GM23338 (cell line): ENCODE measurements at regions not wholly inside any gene's neighbourhood (a gene's known extent, or its start where the extent isn't known, plus 50 kb on each side); places are given as distances from the start of the nearest gene placed in this dataset.

Experiments used
- ATAC-seq: fragments of 200-7000 bp; cut with Tn5 transposase; 3 replicates; pipeline ENCODE4 v1.9.1; 2020
- DNase-seq: peaks from one replicate; pipeline ENCODE4 v3.0.0-alpha.2; 2015; ENCODE audit warnings: low spot score
- H2AFZ ChIP-seq: fragments of 200-600 bp; sonication (generic); 2 replicates; pipeline ENCODE4 v1.8.0; 2016; ENCODE audit warnings: antibody characterized with exemption, mild to moderate bottlenecking, moderate library complexity
- H3F3A ChIP-seq: fragments of 200-600 bp; sonication (generic); replicated peaks from 2 replicates; pipeline ENCODE4 v1.8.0; 2017; ENCODE audit warnings: antibody characterized with exemption, mixed run types, low read depth
- H3K27ac ChIP-seq: fragments of 200-600 bp; sonication (generic); 2 replicates; pipeline ENCODE4 v1.6.1; 2016; ENCODE audit warnings: low read depth
- H3K27me3 ChIP-seq: fragments of 200-600 bp; sonication (generic); 2 replicates; pipeline ENCODE4 v1.8.0; 2016; ENCODE audit warnings: mild to moderate bottlenecking, mixed run types, moderate library complexity; ENCODE audit not compliant: insufficient read depth
- H3K36me3 ChIP-seq: fragments of 200-600 bp; sonication (generic); 2 replicates; pipeline ENCODE4 v1.8.0; 2016; ENCODE audit warnings: mild to moderate bottlenecking; ENCODE audit not compliant: insufficient read depth
- H3K4me1 ChIP-seq: fragments of 200-600 bp; sonication (generic); 2 replicates; pipeline ENCODE4 v1.8.0; 2016; ENCODE audit warnings: mild to moderate bottlenecking, moderate library complexity; ENCODE audit not compliant: insufficient read depth
- H3K4me2 ChIP-seq: fragments of 200-600 bp; sonication (generic); 2 replicates; pipeline ENCODE4 v1.7.1; 2017; ENCODE audit warnings: mixed run types
- H3K4me3 ChIP-seq: fragments of 200-600 bp; sonication (generic); 2 replicates; pipeline ENCODE4 v1.6.1; 2016; ENCODE audit warnings: mixed run types
- H3K79me2 ChIP-seq: fragments of 200-600 bp; sonication (generic); replicated peaks from 2 replicates; pipeline ENCODE4 v1.8.0; 2017; ENCODE audit warnings: mild to moderate bottlenecking; ENCODE audit not compliant: insufficient read depth
- H3K9me2 ChIP-seq: fragments of 200-600 bp; sonication (generic); 2 replicates; pipeline ENCODE4 v1.8.0; 2017; ENCODE audit not compliant: insufficient read depth
- H4K20me1 ChIP-seq: fragments of 200-600 bp; sonication (generic); replicated peaks from 2 replicates; pipeline ENCODE4 v1.8.0; 2017; ENCODE audit warnings: mild to moderate bottlenecking; ENCODE audit not compliant: insufficient read depth
- H3K27ac Mint-ChIP-seq: 2 replicates; pipeline ENCODE4 v1.8.0; 2020; ENCODE audit warnings: inconsistent platforms, mild to moderate bottlenecking, moderate library complexity, mixed read lengths
- H3K27me3 Mint-ChIP-seq: 3 replicates; pipeline ENCODE4 v1.8.0; 2022; ENCODE audit warnings: low read depth, mild to moderate bottlenecking, moderate library complexity, mixed read lengths, inconsistent platforms; ENCODE audit not compliant: insufficient read depth, poor library complexity
- H3K36me3 Mint-ChIP-seq: 3 replicates; pipeline ENCODE4 v1.8.0; 2021; ENCODE audit warnings: low read depth, mild to moderate bottlenecking, inconsistent platforms, moderate library complexity, mixed read lengths
- H3K4me1 Mint-ChIP-seq: 3 replicates; pipeline ENCODE4 v1.8.0; 2020; ENCODE audit warnings: mild to moderate bottlenecking, inconsistent platforms, mixed read lengths
- H3K4me3 Mint-ChIP-seq: 3 replicates; pipeline ENCODE4 v1.8.0; 2021; ENCODE audit warnings: moderate library complexity, mild to moderate bottlenecking, inconsistent platforms, mixed read lengths
- H3K9me3 Mint-ChIP-seq: 3 replicates; pipeline ENCODE4 v1.8.0; 2020; ENCODE audit warnings: moderate library complexity, mild to moderate bottlenecking, inconsistent platforms, mixed read lengths
- CREB1 ChIP-seq: fragments of 250-450 bp; sonication (Bioruptor Pico); IDR thresholded peaks from 2 replicates; pipeline ENCODE4 v1.5.0; 2020; ENCODE audit warnings: low read depth, mild to moderate bottlenecking, moderate library complexity
- CTCF ChIP-seq, 2 experiments: fragments of 200-600 bp in 1 of 2; sonication (generic) in 1 of 2; conservative IDR thresholded peaks; 2 replicates each; pipeline versions ENCODE4 v1.5.1 to v1.6.1; 2016 to 2017; ENCODE audit warnings: antibody characterized with exemption in 2 of 2, low read depth in 2 of 2, mild to moderate bottlenecking in 2 of 2, moderate library complexity in 1 of 2
- ETS1 ChIP-seq: IDR thresholded peaks from 2 replicates; pipeline ENCODE4 v1.6.1; 2016; ENCODE audit warnings: antibody characterized with exemption
- EZH2 ChIP-seq: fragments of 200-600 bp; sonication (generic); IDR thresholded peaks from one replicate; pipeline ENCODE4 v1.8.0; 2017; ENCODE audit warnings: antibody characterized with exemption, mild to moderate bottlenecking, low read depth; ENCODE audit not compliant: unreplicated experiment
- EZH2phosphoT487 ChIP-seq: fragments of 200-600 bp; sonication (generic); IDR thresholded peaks from one replicate; pipeline ENCODE4 v1.8.1; 2018; ENCODE audit warnings: antibody characterized with exemption; ENCODE audit not compliant: unreplicated experiment
- JUNB ChIP-seq: IDR thresholded peaks from one replicate; pipeline ENCODE4 v1.6.1; 2016; ENCODE audit warnings: antibody characterized with exemption; ENCODE audit not compliant: unreplicated experiment
- NANOG ChIP-seq: IDR thresholded peaks from 2 replicates; pipeline ENCODE4 v1.6.1; 2016; ENCODE audit warnings: antibody characterized with exemption, borderline replicate concordance
- POLR2AphosphoS5 ChIP-seq: IDR thresholded peaks from 2 replicates; pipeline ENCODE4 v1.6.1; 2016; ENCODE audit warnings: antibody characterized with exemption, low read depth
- REST ChIP-seq: IDR thresholded peaks from one replicate; pipeline ENCODE4 v1.6.1; 2018; ENCODE audit warnings: antibody characterized with exemption; ENCODE audit not compliant: unreplicated experiment
- STAT1 ChIP-seq: IDR thresholded peaks from one replicate; pipeline ENCODE4 v1.6.1; 2016; ENCODE audit warnings: antibody characterized with exemption; ENCODE audit not compliant: unreplicated experiment
- ZNF114 ChIP-seq: fragments of 250-450 bp; sonication (Bioruptor Pico); IDR thresholded peaks from 2 replicates; pipeline ENCODE4 v1.5.0; 2020; ENCODE audit warnings: mild to moderate bottlenecking, moderate library complexity
- ZNF331 ChIP-seq: fragments of 250-450 bp; sonication (Bioruptor Pico); IDR thresholded peaks from 2 replicates; pipeline ENCODE4 v1.5.0; 2020; ENCODE audit warnings: low read depth, mild to moderate bottlenecking, moderate library complexity
- ZNF462 ChIP-seq: fragments of 250-450 bp; sonication (Bioruptor Pico); IDR thresholded peaks from 2 replicates; pipeline ENCODE4 v1.5.0; 2020; ENCODE audit warnings: mild to moderate bottlenecking, moderate library complexity

GRCh38 chr12:116476227-116476822, 82.9 kb upstream of the MAP1LC3B2 start:
- no peaks in the 10 kb centered on the region; the same call in 2 of the 3 replicates for H3K4me1 Mint-ChIP-seq
- no peaks in the 10 kb centered on the region for H3F3A ChIP-seq
- H3K27me3 Mint-ChIP-seq, result peaks cover 2% of the 10 kb centered on the region
- H2AFZ ChIP-seq, result no peak overlapping the region
- H3K4me3 Mint-ChIP-seq, result no peak overlapping the region
- H3K4me2 ChIP-seq, result no peak overlapping the region
- peaks cover 40% of the 10 kb centered on the region for H3K9me3 Mint-ChIP-seq
- DNase-seq (no peak), ATAC-seq (no peak)
- no peak overlapping the region for H3K27ac ChIP-seq
- H4K20me1 ChIP-seq, result no peaks in the 10 kb centered on the region
- no peak overlapping the region for H3K27ac Mint-ChIP-seq
- H3K4me3 ChIP-seq, result no peak overlapping the region
- H3K36me3 Mint-ChIP-seq, result peaks cover 13% of the 10 kb centered on the region
- no peaks in the 10 kb centered on the region for H3K27me3 ChIP-seq
- no peaks in the 10 kb centered on the region for H3K4me1 ChIP-seq
- H3K9me2 ChIP-seq, result 0 out of 2 replicates have a peak, but pooled peaks cover 3% of the 10 kb centered on the region
- H3K79me2 ChIP-seq, result no peaks in the 10 kb centered on the region
- TF ChIP-seq STAT1 (no peak), CREB1 (CRISPR knock-in tag) (no peak), EZH2 (no peak), JUNB (no peak), REST (no peak), ZNF462 (CRISPR knock-in tag) (no peak), EZH2phosphoT487 (no peak), POLR2AphosphoS5 (no peak), ETS1 (no peak), CTCF (conservative IDR thresholded peaks at IDR 0.05; ENCODE audit: low read depth in 2 of 2) (no peak), NANOG (no peak), ZNF114 (CRISPR knock-in tag) (no peak), ZNF331 (CRISPR knock-in tag) (no peak)
- no peaks in the 10 kb centered on the region; the same call in 1 of the 2 replicates for H3K36me3 ChIP-seq
